Loucy (cell line): ENCODE measurements at regions not wholly inside any gene's neighbourhood (a gene's known extent, or its start where the extent isn't known, plus 50 kb on each side); places are given as distances from the start of the nearest gene placed in this dataset.

ENCODE experiments used
- EZH2phosphoT487 ChIP-seq: fragments of 200-600 bp; IDR thresholded peaks from 2 replicates; pipeline ENCODE4 v1.6.1; 2018; ENCODE audit warnings: antibody characterized with exemption, mild to moderate bottlenecking, moderate library complexity, borderline replicate concordance
- TF ChIP-seq, protein P1 (sequence below): fragments of 200-600 bp; sonication (generic); conservative IDR thresholded peaks from 2 replicates; pipeline ENCODE4 v1.5.1; 2014; ENCODE audit warnings: mild to moderate bottlenecking, antibody characterized with exemption, low read length

DNA sequence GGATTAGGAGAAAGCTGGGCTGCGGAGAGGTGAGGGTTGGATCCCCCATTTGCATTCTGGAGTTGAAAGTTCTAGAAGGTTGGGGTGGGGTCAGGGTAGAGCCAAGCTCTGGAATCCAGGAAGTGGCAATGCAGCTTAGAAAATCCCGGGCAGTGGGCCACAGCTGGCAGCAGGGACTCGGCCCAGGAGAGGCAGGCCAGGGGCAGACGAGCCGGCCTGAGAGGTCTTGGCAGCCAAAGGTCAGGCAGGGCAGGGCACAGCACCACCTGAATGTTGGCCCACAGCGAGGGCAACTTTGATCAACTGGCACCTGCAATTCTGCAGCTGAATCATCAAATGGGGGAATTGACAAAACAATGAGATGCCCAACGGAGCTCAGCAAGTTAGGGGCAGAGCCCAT lies 139.2 kb downstream of the INHBB start:
- TF ChIP-seq, protein P1, sequence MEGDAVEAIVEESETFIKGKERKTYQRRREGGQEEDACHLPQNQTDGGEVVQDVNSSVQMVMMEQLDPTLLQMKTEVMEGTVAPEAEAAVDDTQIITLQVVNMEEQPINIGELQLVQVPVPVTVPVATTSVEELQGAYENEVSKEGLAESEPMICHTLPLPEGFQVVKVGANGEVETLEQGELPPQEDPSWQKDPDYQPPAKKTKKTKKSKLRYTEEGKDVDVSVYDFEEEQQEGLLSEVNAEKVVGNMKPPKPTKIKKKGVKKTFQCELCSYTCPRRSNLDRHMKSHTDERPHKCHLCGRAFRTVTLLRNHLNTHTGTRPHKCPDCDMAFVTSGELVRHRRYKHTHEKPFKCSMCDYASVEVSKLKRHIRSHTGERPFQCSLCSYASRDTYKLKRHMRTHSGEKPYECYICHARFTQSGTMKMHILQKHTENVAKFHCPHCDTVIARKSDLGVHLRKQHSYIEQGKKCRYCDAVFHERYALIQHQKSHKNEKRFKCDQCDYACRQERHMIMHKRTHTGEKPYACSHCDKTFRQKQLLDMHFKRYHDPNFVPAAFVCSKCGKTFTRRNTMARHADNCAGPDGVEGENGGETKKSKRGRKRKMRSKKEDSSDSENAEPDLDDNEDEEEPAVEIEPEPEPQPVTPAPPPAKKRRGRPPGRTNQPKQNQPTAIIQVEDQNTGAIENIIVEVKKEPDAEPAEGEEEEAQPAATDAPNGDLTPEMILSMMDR, result no peak
- no peak for TF ChIP-seq EZH2phosphoT487
